ENCODE measurements at regions not wholly inside any gene's neighbourhood (a gene's known extent, or its start where the extent isn't known, plus 50 kb on each side); places are given as distances from the start of the nearest gene placed in this dataset.

- no peak for TF ChIP-seq CTCF (IDR thresholded peaks at IDR 0.05)
- no peak for TF ChIP-seq POLR2A (IDR thresholded peaks at IDR 0.05)
- no peak for TF ChIP-seq EP300 (IDR thresholded peaks at IDR 0.05)
Measured at GRCh38 chr7:124411796-124412195, 353.8 kb downstream of the GPR37 start.
